Stimulated activated CD4-positive, alpha-beta T cell treated with anti-CD3 and anti-CD28 coated beads, Interleukin-4, amount 100 ng/mL, for 48 hours (primary cell): ENCODE measurements at regions not wholly inside any gene's neighbourhood (a gene's known extent, or its start where the extent isn't known, plus 50 kb on each side); places are given as distances from the start of the nearest gene placed in this dataset.

Experiments used
- DNase-seq, 2 donors: peaks; one replicate each; pipeline ENCODE4 v3.0.0-alpha.2; 2020; ENCODE audit warnings: low read depth in 2 of 2

GRCh38 chr10:88023676-88024075 is 160.3 kb downstream of the PTEN start:
- DNase-seq: no peak

GRCh38 chr10:88026031-88026430 is 162.6 kb downstream of the PTEN start:
- no peak for DNase-seq

GRCh38 chr10:88027570-88027969 is 164.1 kb downstream of the PTEN start:
- DNase-seq: no peak

- DNase-seq: no peak
Measured at GRCh38 chr10:88028072-88028471, 164.6 kb downstream of the PTEN start.

- no peak for DNase-seq
Measured at GRCh38 chr10:88028654-88029053, 165.2 kb downstream of the PTEN start.

GRCh38 chr10:88032566-88032965 is 169.1 kb downstream of the PTEN start:
- DNase-seq: no peak

- no peak for DNase-seq
Measured at GRCh38 chr10:88033385-88033784, 170.0 kb downstream of the PTEN start.

- no peak for DNase-seq
Measured at GRCh38 chr10:88033793-88034192, 170.4 kb downstream of the PTEN start.

- DNase-seq: no peak
Measured at GRCh38 chr10:88036126-88036525, 172.7 kb downstream of the PTEN start.

GRCh38 chr10:88037623-88038022 is 174.2 kb downstream of the PTEN start:
- no peak for DNase-seq

GRCh38 chr10:88038268-88038667 is 174.8 kb downstream of the PTEN start:
- DNase-seq: no peak

- DNase-seq: no peak
Measured at GRCh38 chr10:88039496-88040200, 176.2 kb downstream of the PTEN start.

GRCh38 chr10:88041243-88042159 is 178.1 kb downstream of the PTEN start:
- DNase-seq: no peak

- DNase-seq: no peak
Measured at GRCh38 chr10:88042160-88043100, 179.0 kb downstream of the PTEN start.

- no peak for DNase-seq
Measured at GRCh38 chr10:88045096-88045495, 181.7 kb downstream of the PTEN start.

- no peak for DNase-seq
Measured at GRCh38 chr10:88045656-88046415, 182.4 kb downstream of the PTEN start.

- no peak for DNase-seq
Measured at GRCh38 chr10:88047579-88047978, 184.2 kb downstream of the PTEN start.

- no peak for DNase-seq
Measured at GRCh38 chr10:88048312-88048711, 184.9 kb downstream of the PTEN start.

GRCh38 chr10:88049204-88049603 is 185.8 kb downstream of the PTEN start:
- DNase-seq: no peak

- no peak for DNase-seq
Measured at GRCh38 chr10:88057720-88058119, 194.3 kb downstream of the PTEN start.

- DNase-seq: no peak
Measured at GRCh38 chr10:88058750-88059149, 195.3 kb downstream of the PTEN start.
